Kidney epithelial cell (primary cell): ENCODE measurements at regions not wholly inside any gene's neighbourhood (a gene's known extent, or its start where the extent isn't known, plus 50 kb on each side); places are given as distances from the start of the nearest gene placed in this dataset.
"Not testable (repeated sequence)": the region's sequence is repeated elsewhere in the genome, so short reads cannot be mapped to it uniquely, and the experiment has no call there.

ENCODE experiments used
- DNase-seq: peaks from one replicate; pipeline ENCODE4 v3.0.0-alpha.2; 2010; ENCODE audit warnings: low read depth
- H3K27me3 ChIP-seq: 2 replicates; pipeline ENCODE4 v1.6.0; 2011; ENCODE audit warnings: low read length; ENCODE audit not compliant: control insufficient read depth, insufficient read depth
- H3K36me3 ChIP-seq: 2 replicates; pipeline ENCODE4 v1.5.1; 2011; ENCODE audit warnings: low read length; ENCODE audit not compliant: control insufficient read depth, insufficient read depth
- H3K4me3 ChIP-seq: 2 replicates; pipeline ENCODE4 v1.5.1; 2011; ENCODE audit warnings: low read depth, mild to moderate bottlenecking, control low read depth, low read length

DNA sequence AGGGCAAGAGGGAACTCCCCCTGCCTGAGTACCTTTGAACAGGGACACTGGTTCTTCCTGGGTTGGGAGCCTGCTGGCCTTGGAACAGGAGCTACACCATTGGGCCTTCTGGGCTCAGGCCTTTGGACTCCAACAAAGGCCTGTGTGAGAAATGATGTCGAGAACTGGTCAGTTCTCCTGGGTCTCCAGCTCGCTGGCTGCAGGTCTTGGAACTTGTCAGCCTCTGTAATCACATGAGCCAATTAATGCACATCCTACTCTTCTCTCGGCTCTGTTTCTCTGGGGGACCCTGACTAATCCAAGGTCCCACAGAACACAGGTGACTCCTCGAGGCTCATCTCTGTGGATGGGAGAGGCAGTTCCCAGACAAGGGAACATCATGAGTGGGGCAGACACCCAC lies 104.7 kb upstream of the PLGLB2 start:
- not testable (repeated sequence) for H3K36me3 ChIP-seq, DNase-seq, H3K4me3 ChIP-seq, H3K27me3 ChIP-seq

DNA sequence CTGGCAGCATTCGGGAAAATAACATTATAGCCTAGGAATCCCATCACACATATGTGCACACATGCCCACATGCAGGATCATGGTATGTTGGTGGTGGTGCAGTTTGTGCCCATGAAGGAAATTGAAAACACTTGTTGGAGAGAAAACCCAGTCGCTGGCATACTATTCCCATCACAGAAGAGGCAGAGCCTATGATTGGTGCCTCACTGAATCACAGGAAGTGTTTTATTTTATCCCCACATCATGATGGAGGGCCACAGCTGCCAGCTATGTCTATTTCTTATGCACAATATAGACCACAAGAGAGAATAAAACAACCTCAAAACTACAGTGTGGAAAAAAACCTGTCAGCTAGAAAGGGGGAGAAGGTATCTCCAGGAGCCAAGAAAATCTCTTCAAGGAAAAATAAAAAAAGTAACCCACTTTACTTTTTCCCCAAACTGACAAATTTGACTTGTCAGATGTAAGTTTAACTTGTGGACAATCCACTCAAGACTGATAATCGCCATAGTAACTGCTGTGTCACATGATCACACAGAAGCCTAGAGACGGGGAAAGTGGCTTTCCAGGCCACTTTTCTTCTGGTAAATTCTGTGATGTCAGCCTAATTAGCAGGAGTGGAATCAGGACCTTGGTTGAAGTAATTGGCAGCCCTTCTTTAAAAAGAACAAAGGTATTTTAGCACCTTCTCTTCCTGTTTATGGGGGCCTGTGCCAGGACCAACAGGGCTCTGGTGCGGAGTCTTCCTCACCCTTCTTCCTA lies 100.0 kb upstream of the PLGLB2 start:
- H3K4me3 ChIP-seq, H3K27me3 ChIP-seq, H3K36me3 ChIP-seq, DNase-seq: not testable (repeated sequence)

DNA sequence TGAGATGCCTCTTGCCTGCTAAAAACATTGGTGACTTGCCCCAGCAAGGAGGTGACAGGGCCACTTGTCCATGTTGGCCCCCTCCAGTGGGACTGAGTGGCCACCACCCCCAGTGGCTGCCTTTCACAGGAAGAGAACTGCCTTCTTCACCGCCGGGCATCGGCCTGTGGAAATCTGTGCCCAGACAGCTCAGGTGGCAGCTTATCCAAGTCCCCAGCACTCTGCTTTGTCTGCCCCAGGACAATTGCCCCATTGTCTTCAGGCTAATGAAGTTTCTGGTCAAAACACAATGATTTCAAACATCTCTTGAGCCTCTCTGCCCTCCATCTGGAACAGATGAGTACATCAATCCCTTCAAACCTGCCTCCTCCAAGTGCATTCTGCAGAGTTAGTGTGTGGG lies 99.1 kb upstream of the PLGLB2 start:
- H3K27me3 ChIP-seq, H3K36me3 ChIP-seq, H3K4me3 ChIP-seq, DNase-seq: not testable (repeated sequence)

DNA sequence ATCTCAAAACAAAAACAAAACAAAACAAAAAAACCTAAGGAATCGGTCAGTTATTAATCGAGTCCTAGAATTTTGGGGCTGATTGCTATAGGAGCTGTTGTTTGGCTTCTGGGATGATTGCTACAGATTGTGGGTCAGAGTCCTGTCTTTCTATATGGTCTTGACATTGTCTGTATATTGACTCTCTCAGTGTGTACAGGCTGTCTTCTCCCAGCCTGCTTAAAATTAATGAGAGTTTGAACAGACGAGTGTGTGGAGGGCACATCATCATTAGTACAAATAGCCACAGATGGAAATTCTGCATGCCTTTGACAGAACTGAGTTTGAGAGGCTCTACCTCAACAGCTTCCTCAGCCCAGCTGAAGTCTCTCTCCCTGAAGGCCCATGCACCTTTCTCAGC lies 98.0 kb upstream of the PLGLB2 start:
- H3K4me3 ChIP-seq, H3K36me3 ChIP-seq, H3K27me3 ChIP-seq, DNase-seq: not testable (repeated sequence)

DNA sequence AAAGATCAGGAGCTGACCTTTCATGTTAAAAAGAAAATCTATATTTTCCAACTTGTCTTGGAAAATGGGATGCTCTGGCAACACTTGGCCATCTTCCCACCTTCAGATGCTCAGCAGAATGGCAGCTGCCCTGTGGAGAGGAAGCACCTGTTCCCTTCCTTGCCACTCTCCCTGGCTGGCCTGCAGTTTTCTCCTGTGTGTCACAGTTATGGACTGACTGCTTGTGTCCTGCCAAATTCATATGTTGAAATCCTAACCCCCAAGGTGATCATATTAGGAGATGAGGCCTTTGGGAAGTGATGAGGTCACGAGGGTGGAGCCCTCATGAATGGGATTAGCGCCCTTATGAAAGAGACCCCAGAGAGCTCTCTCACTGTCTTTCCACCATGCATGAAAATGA lies 97.0 kb upstream of the PLGLB2 start:
- not testable (repeated sequence) for DNase-seq, H3K27me3 ChIP-seq, H3K4me3 ChIP-seq, H3K36me3 ChIP-seq

DNA sequence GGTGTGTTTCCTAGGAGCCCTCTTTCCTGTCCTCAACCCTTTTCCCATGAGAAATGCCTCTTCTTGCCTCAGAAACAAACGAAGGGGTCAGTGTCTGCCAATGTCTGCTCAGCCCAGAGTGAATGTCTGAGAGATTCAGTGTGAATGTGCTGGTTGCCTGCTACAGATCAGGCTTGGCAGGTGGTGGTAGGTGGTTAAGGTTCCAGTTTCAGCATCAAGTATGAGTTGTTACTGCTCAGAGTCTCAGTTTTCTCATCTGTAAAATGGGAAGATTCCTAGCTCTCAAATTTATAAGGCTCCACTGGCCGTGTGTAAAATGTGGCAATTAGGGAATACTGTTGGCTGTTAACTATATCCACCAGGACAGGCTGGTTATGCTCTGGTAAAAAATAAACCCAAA lies 96.3 kb upstream of the PLGLB2 start:
- H3K36me3 ChIP-seq, H3K4me3 ChIP-seq, DNase-seq, H3K27me3 ChIP-seq: not testable (repeated sequence)

DNA sequence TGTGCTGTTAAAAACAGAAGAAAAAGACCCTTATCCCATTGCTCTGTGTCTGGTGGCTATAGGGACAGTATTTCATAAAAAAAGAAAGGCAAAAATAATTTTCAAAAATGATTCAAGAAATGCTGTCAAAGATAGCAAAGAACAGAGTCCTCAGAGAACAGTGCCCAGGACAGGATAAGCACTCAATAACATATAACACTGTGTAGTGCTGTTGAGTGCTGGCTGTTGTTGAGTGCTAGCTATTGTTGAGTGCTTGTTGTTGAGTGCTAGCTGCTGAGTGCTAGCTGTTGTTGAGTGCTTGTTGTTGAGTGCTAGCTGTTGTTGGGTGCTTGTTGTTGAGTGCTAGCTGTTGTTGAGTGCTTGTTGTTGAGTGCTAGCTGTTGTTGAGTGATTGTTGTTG lies 94.5 kb upstream of the PLGLB2 start:
- not testable (repeated sequence) for H3K4me3 ChIP-seq, DNase-seq, H3K27me3 ChIP-seq, H3K36me3 ChIP-seq

DNA sequence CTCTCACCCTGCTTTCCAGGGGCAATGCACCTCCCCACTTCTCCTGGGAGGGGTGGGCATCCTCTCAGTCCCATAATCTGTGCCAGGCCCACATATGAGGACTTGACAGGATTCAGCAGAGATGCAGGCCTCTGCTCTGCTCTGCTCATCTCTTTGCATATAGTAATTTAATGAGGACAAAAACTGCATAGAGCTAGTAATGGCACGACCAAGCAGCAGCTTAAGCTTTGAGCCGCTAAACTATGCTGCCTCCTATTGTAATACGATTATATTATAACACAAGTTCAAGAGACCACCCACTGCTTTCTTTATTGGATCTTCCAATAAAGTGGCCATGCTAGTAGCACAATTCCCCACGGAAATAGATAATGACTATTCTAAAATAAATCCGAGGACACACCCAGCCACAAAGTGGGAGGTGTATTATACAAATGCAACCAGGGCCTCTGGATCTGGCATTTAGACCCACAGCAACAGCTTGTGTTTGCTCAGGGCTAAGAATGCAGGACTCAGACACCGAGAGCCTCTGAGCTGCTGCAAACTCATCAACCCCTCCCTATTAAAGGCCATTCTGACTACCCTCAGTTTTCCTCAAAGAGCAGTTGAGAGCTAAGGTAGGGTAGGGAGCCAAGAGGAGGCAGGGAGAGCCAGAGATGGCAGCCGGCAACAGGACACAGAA lies 93.6 kb upstream of the PLGLB2 start:
- DNase-seq, H3K27me3 ChIP-seq, H3K4me3 ChIP-seq, H3K36me3 ChIP-seq: not testable (repeated sequence)

DNA sequence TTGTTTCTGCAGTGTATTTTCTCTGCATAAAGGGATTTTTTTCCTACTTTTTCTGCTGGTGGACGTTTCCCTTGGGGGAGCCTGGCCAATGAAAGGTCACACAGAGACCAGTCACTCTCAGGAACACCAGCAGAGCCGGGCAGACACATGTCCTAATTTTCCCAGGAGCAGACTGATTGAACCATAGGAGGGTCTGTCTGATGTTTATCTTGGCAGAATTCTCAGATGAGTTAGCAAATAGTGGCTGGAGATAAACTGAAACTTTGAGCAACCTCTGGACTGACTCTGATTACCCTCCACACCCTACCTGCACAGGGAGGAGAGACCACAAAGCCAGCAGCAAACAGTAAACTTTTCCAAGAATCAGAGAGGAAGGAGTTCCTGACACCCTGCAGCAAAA lies 90.0 kb upstream of the PLGLB2 start:
- H3K27me3 ChIP-seq, DNase-seq, H3K4me3 ChIP-seq, H3K36me3 ChIP-seq: not testable (repeated sequence)

DNA sequence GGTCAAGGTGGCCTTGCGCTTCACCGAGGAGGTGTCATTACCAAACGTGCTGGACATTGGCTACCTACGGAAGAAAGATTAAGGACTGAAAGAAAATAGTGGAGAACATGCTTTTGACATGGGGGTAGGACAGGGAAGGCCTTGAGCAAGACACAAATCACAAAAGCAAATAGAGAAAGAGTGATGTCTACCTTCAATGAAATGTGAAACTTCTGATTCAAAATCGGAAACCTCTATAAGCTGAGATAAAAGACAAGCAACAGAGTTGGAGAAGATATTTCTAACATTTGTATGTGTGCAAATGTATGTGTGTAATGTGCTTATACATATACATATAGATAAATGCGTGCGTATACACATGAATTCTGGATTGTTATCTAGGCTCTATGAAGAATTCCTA lies 89.5 kb upstream of the PLGLB2 start:
- not testable (repeated sequence) for H3K27me3 ChIP-seq, H3K36me3 ChIP-seq, DNase-seq, H3K4me3 ChIP-seq

DNA sequence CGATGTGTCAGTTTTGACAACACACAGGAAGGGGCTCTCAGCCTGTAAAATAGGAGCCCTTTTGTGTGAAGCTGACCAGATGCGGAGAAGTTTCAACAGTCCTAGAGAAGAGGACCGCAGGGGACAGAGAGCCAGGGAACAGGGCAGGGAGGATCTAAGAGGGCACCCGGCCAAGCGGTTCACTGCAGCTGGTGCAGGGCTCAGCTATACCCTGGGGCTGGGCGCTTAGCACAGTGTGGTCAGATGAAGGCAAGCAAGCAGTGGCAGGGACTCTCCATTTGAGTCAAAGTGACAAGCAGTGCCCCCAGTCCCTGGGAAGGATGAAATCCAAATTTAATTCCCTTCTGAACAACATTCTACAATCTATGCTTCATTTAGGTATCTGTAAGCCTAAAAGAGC lies 88.9 kb upstream of the PLGLB2 start:
- H3K27me3 ChIP-seq, H3K4me3 ChIP-seq, H3K36me3 ChIP-seq, DNase-seq: not testable (repeated sequence)

DNA sequence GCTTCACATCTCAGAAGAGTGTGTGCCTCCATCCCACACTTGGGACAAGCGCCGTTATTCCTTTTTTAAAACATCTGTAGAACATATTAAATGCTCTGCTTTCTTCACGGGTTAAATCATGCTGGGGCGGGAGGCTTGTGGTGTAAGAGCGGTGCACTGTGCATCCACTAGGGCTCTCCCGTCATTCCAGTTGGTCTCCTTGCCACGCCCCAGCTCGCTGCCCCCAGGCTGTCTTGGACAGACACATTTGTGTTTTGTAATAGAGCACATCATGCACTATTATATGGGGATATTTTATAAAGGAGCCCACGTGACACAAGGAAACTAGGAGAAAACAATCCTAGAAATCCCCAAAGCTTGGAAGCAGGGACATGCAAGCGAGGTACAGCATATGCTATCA lies 87.7 kb upstream of the PLGLB2 start:
- H3K27me3 ChIP-seq, H3K4me3 ChIP-seq, DNase-seq, H3K36me3 ChIP-seq: not testable (repeated sequence)

DNA sequence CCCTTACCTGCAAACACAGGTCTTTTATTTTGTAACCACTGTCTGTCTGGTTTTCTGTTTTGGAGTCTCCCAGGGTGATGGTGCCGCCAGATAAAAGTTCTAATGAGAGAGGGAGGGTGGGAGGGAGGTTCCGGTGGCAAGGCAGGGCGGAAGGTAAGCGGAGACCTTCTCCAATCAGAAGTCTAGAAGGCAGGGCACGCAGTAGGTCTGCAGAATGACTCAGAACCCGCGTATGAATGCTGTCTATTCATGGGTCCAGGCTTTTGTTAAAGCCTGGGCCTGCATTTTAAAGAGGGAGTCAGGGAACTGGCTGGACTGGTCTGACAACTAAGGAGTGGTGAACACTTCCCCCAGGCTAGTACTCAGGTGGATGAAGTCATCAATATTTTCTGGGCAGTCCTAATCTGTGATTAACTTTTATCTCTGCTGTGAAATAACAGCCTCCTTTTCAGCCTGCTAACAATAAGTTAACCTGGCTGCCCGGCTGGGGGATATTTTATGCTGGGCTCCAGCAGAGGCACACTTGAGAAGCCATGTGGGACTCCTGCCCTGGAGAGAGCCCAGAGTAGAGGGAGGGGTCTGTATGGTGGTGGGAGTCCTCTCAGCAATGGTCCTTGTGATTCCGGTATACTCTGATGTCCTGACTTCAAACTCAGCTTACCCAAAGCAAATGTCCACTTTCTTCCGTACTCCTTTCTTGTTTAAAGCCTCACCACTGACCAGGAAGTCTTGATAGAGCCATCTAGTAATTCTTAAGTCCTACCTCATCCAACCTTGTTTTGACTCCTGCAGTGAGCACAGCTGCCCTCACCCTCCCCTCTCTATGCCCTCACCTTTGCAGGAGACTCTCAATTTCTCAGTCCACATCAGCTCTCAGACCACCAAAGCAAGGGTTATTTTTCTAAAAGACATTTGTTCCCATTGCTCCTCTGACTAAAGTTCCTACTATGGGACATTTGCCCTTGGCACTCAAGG lies 85.3 kb upstream of the PLGLB2 start:
- not testable (repeated sequence) for DNase-seq

DNA sequence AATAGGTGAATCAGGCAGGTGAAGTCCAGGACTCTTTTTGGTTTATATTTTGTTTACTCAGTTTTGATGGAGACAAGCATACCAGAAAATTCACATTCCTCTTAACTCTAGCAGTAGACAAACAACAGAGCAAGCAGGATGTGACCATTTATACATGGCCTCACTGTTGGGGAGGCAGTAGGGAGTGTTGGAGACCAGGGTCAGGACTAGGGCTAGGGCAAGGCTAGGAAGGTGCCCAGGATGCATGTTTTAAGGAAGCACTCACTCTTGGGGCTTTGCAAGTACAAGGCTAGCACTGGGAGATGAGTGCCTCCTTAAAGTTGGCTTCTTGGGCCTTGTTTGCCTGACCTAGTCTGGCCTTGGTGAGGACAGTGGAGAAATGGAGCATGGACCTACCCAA lies 84.5 kb upstream of the PLGLB2 start:
- not testable (repeated sequence) for H3K27me3 ChIP-seq, H3K4me3 ChIP-seq, DNase-seq, H3K36me3 ChIP-seq

More for the DNA sequence above, 85.3 kb upstream of the PLGLB2 start:
- H3K27me3 ChIP-seq, H3K36me3 ChIP-seq, H3K4me3 ChIP-seq: not testable (repeated sequence)

DNA sequence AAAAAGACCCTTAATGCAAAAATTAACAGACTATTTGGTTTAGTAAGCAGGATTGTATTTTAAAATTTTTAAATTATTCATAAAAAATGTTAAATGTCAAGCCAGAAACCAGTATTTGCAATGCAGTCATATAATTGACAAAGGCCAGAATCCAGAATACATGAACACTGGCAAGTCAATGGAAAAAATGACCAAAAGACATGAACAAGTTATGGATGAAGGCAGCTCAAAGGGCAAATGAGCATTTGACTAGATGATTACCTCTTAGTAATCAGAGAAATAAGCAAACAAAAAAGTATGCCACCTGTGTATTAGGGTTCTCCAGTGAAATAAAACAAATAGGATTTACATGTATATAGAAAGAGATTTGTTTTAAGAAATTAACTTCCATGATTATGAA lies 80.9 kb upstream of the PLGLB2 start:
- not testable (repeated sequence) for H3K27me3 ChIP-seq, H3K4me3 ChIP-seq, DNase-seq, H3K36me3 ChIP-seq
